PFSK-1 (cell line): ENCODE measurements at regions not wholly inside any gene's neighbourhood (a gene's known extent, or its start where the extent isn't known, plus 50 kb on each side); places are given as distances from the start of the nearest gene placed in this dataset.

ENCODE experiments used
- FOXP2 ChIP-seq: optimal IDR thresholded peaks from 2 replicates; pipeline ENCODE3; 2011; ENCODE audit warnings: borderline replicate concordance, control low read depth, inconsistent platforms; ENCODE audit not compliant: insufficient read depth; ENCODE audit errors: extremely low read length, extremely low read depth
- POLR2AphosphoS5 ChIP-seq: IDR thresholded peaks from 2 replicates; pipeline ENCODE4 v1.6.1; 2012; ENCODE audit warnings: low read depth, mild to moderate bottlenecking, control low read depth, low read length, moderate library complexity
- REST ChIP-seq, 2 experiments: IDR thresholded peaks; 2 replicates each; pipeline versions ENCODE4 v1.6.1 to v1.8.0; 2011 to 2012; ENCODE audit warnings: low read depth in 2 of 2, low read length in 2 of 2, control low read depth in 1 of 2, inconsistent platforms in 1 of 2, mild to moderate bottlenecking in 1 of 2, moderate library complexity in 1 of 2; ENCODE audit not compliant: insufficient read depth in 1 of 2
- SIN3A ChIP-seq: IDR thresholded peaks from 2 replicates; pipeline ENCODE4 v1.6.1; 2012; ENCODE audit warnings: mild to moderate bottlenecking, low read length, moderate library complexity, borderline replicate concordance; ENCODE audit not compliant: insufficient read depth
- TAF1 ChIP-seq: IDR thresholded peaks from 2 replicates; pipeline ENCODE4 v1.6.1; 2012; ENCODE audit warnings: low read length, control low read depth, borderline replicate concordance; ENCODE audit not compliant: insufficient read depth

- no peak for TF ChIP-seq POLR2AphosphoS5
- no peak for TF ChIP-seq REST (IDR thresholded peaks at IDR 0.05; ENCODE audit: insufficient read depth in 1 of 2, low read depth in 2 of 2, low read length in 2 of 2)
- TF ChIP-seq SIN3A, result no peak
- TF ChIP-seq FOXP2, result no peak
- TF ChIP-seq TAF1, result no peak
These were observed 320.5 kb downstream of the PHKB start for GRCh38 chr16:47781673-47782072.

- TF ChIP-seq POLR2AphosphoS5 (no peak), SIN3A (no peak), FOXP2 (no peak), TAF1 (no peak), REST (IDR thresholded peaks at IDR 0.05; ENCODE audit: insufficient read depth in 1 of 2, low read depth in 2 of 2, low read length in 2 of 2) (no peak)
These were observed 319.2 kb downstream of the PHKB start for GRCh38 chr16:47780213-47780875.

- TF ChIP-seq REST (IDR thresholded peaks at IDR 0.05; ENCODE audit: insufficient read depth in 1 of 2, low read depth in 2 of 2, low read length in 2 of 2), result no peak
- TF ChIP-seq SIN3A, result no peak
- TF ChIP-seq TAF1, result no peak
- TF ChIP-seq POLR2AphosphoS5, result no peak
- no peak for TF ChIP-seq FOXP2
These were observed 318.3 kb downstream of the PHKB start for GRCh38 chr16:47779201-47780016.

GRCh38 chr16:47778106-47778801 is 317.1 kb downstream of the PHKB start:
- TF ChIP-seq POLR2AphosphoS5, result no peak
- no peak for TF ChIP-seq SIN3A
- no peak for TF ChIP-seq TAF1
- no peak for TF ChIP-seq FOXP2
- no peak for TF ChIP-seq REST (IDR thresholded peaks at IDR 0.05; ENCODE audit: insufficient read depth in 1 of 2, low read depth in 2 of 2, low read length in 2 of 2)
